HepG2 (cell line): ENCODE measurements at regions not wholly inside any gene's neighbourhood (a gene's known extent, or its start where the extent isn't known, plus 50 kb on each side); places are given as distances from the start of the nearest gene placed in this dataset.
"Not testable (repeated sequence)": the region's sequence is repeated elsewhere in the genome, so short reads cannot be mapped to it uniquely, and the experiment has no call there.

Source experiments
- ATAC-seq: fragments of 200-7000 bp; cut with Tn5 transposase; 3 replicates; pipeline ENCODE4 v1.9.1; 2020; ENCODE audit warnings: mild to moderate bottlenecking, moderate library complexity
- BruUV-seq: library from RNA; stranded (reverse); fragments of 400-500 nt; replicated peaks from 2 replicates; lab custom pipeline; 2021; lab: Mats Ljungman, UMichigan
- CTCF ChIA-PET: fragments of 300-600 bp; formaldehyde crosslinking; extraction: SDS; loops from one replicate; lab custom pipeline; 2021; ENCODE audit warnings: low total read pairs, inconsistent platforms, low intra/inter-chr PET ratio; lab: Yijun Ruan, JAX
- POLR2A ChIA-PET: fragments of 350-600 bp; sonication (Branson Sonifier 250); formaldehyde crosslinking; loops from one replicate; lab custom pipeline; 2020; ENCODE audit warnings: antibody characterized with exemption, inconsistent platforms; lab: Yijun Ruan, JAX
- DNase-seq: peaks from one replicate; pipeline ENCODE4 v3.0.0-alpha.2; 2015; ENCODE audit warnings: low spot score
- FAIRE-seq: peaks from 3 replicates; lab custom pipeline; 2011; peaks lifted over from hg19 to GRCh38; lab: Jason Lieb, UNC
- H2AFZ ChIP-seq: one replicate; pipeline ENCODE4 v1.6.1; 2011; ENCODE audit warnings: low read length, inconsistent platforms
- H3K27ac ChIP-seq: fragments of 300-600 bp; 3 replicates; pipeline ENCODE4 v1.8.0; 2011; ENCODE audit warnings: mixed run types, mild to moderate bottlenecking, mixed read lengths, low read length, inconsistent platforms; ENCODE audit not compliant: insufficient read depth; ENCODE audit errors: extremely low read length
- H3K27me3 ChIP-seq, 2 experiments: fragments of 200-600 bp in 1 of 2; 2 replicates in 1 of 2; 3 replicates in 1 of 2; pipeline versions ENCODE4 v1.6.0 to v1.8.0; 2011; ENCODE audit warnings: low read length in 2 of 2, mild to moderate bottlenecking in 2 of 2, moderate library complexity in 2 of 2, inconsistent platforms in 1 of 2; ENCODE audit not compliant: insufficient read depth in 2 of 2, control insufficient read depth in 1 of 2
- H3K36me3 ChIP-seq, 2 experiments: fragments of 200-600 bp in 1 of 2; replicated peaks in 1 of 2; 2 replicates in 1 of 2; 3 replicates in 1 of 2; pipeline versions ENCODE4 v1.5.1 to v1.8.0; 2011; ENCODE audit warnings: low read length in 2 of 2, inconsistent platforms in 1 of 2; ENCODE audit not compliant: insufficient read depth in 2 of 2, control insufficient read depth in 1 of 2
- H3K4me1 ChIP-seq: 2 replicates; pipeline ENCODE4 v1.5.1; 2012; ENCODE audit warnings: low read length, inconsistent platforms; ENCODE audit not compliant: insufficient read depth
- H3K4me2 ChIP-seq: 2 replicates; pipeline ENCODE4 v1.6.0; 2011; ENCODE audit warnings: low read depth, low read length, inconsistent platforms
- H3K4me3 ChIP-seq, 3 experiments: fragments of 200-600 bp in 1 of 3; sonication (generic), shearing (Covaris generic) in 1 of 3; replicated peaks in 1 of 3; 2 replicates each; pipeline ENCODE4 v1.5.1; 2011 to 2016; ENCODE audit warnings: low read length in 3 of 3, inconsistent platforms in 2 of 3, low read depth in 2 of 3, mild to moderate bottlenecking in 2 of 3, control low read depth in 1 of 3, mixed read lengths in 1 of 3; ENCODE audit not compliant: insufficient read depth in 1 of 3
- H3K79me2 ChIP-seq: one replicate; pipeline ENCODE4 v1.6.1; 2011; ENCODE audit warnings: low read length, inconsistent platforms; ENCODE audit not compliant: insufficient read depth
- H3K9ac ChIP-seq: 2 replicates; pipeline ENCODE4 v1.6.0; 2011; ENCODE audit warnings: mild to moderate bottlenecking, low read depth, low read length, inconsistent platforms; ENCODE audit not compliant: insufficient read depth
- H3K9me3 ChIP-seq: 2 replicates; pipeline ENCODE4 v1.5.1; 2012; ENCODE audit warnings: mild to moderate bottlenecking, low read length
- H4K20me1 ChIP-seq: 2 replicates; pipeline ENCODE4 v1.6.0; 2011; ENCODE audit warnings: inconsistent platforms, mild to moderate bottlenecking, low read length, moderate library complexity; ENCODE audit not compliant: insufficient read depth
- BCL6 ChIP-seq: IDR thresholded peaks from 2 replicates; pipeline ENCODE4 v1.6.1; 2016; ENCODE audit warnings: missing genetic modification reagents, missing compliant biosample characterization
- CBX2 ChIP-seq, 2 experiments: fragments of 200-600 bp in 1 of 2; sonication (generic); formaldehyde crosslinking in 1 of 2; IDR thresholded peaks; 2 replicates each; pipeline versions ENCODE4 v1.7.0 to v1.8.1; 2018 to 2022; ENCODE audit warnings: low read depth in 2 of 2, low read length in 1 of 2, mild to moderate bottlenecking in 1 of 2, missing genetic modification reagents in 1 of 2
- CREB1 ChIP-seq, 2 experiments: fragments of 450-650 bp in 1 of 2; IDR thresholded peaks; 2 replicates each; pipeline ENCODE4 v1.6.1; 2016 to 2017; ENCODE audit warnings: control low read depth in 1 of 2, mild to moderate bottlenecking in 1 of 2, missing compliant biosample characterization in 1 of 2, missing genetic modification characterization in 1 of 2
- FOXA3 ChIP-seq: IDR thresholded peaks from 2 replicates; pipeline ENCODE4 v1.6.1; 2016; ENCODE audit warnings: missing genetic modification reagents, missing compliant biosample characterization
- HHEX ChIP-seq: IDR thresholded peaks from 2 replicates; pipeline ENCODE4 v1.6.1; 2016; ENCODE audit warnings: control low read depth
- HIVEP1 ChIP-seq: sonication (generic); formaldehyde crosslinking; IDR thresholded peaks from 2 replicates; pipeline ENCODE4 v1.4.0; 2020; ENCODE audit warnings: mild to moderate bottlenecking, missing genetic modification reagents
- HNRNPL ChIP-seq: fragments of 200-400 bp; formaldehyde crosslinking; IDR thresholded peaks from 2 replicates; pipeline ENCODE4 v1.6.1; 2017; ENCODE audit warnings: mild to moderate bottlenecking, low read depth, low read length
- MATR3 ChIP-seq: sonication (generic); formaldehyde crosslinking; IDR thresholded peaks from 2 replicates; pipeline ENCODE4 v1.4.0; 2020; ENCODE audit warnings: missing genetic modification reagents
- NCOA5 ChIP-seq: sonication (generic); formaldehyde crosslinking; IDR thresholded peaks from 2 replicates; pipeline ENCODE4 v1.4.0; 2020; ENCODE audit warnings: missing genetic modification reagents
- RARA ChIP-seq: IDR thresholded peaks from 2 replicates; pipeline ENCODE4 v1.6.1; 2016; ENCODE audit warnings: missing genetic modification reagents, missing compliant biosample characterization
- SAFB2 ChIP-seq: sonication (generic); formaldehyde crosslinking; IDR thresholded peaks from 2 replicates; pipeline ENCODE4 v1.5.1; 2020; ENCODE audit warnings: missing genetic modification reagents, low read depth, mild to moderate bottlenecking, borderline replicate concordance
- TBX2 ChIP-seq: sonication (generic); formaldehyde crosslinking; IDR thresholded peaks from 2 replicates; pipeline ENCODE4 v1.5.0; 2020; ENCODE audit warnings: missing genetic modification reagents, mild to moderate bottlenecking, borderline replicate concordance
- ZBTB21 ChIP-seq: sonication (generic); formaldehyde crosslinking; IDR thresholded peaks from 2 replicates; pipeline ENCODE4 v1.4.0; 2020; ENCODE audit warnings: missing genetic modification reagents
- ZFP36L1 ChIP-seq: sonication (generic); formaldehyde crosslinking; IDR thresholded peaks from 2 replicates; pipeline ENCODE4 v1.8.0; 2022; ENCODE audit warnings: mild to moderate bottlenecking, missing genetic modification reagents, moderate library complexity
- ZNF234 ChIP-seq: sonication (generic); formaldehyde crosslinking; conservative IDR thresholded peaks from 2 replicates; pipeline ENCODE4 v1.5.1; 2020; ENCODE audit warnings: mild to moderate bottlenecking, missing genetic modification reagents
- ZNF256 ChIP-seq: sonication (generic); formaldehyde crosslinking; conservative IDR thresholded peaks from 2 replicates; pipeline ENCODE4 v1.4.0; 2020; ENCODE audit warnings: missing genetic modification reagents
- ZNF280B ChIP-seq: sonication (generic); formaldehyde crosslinking; IDR thresholded peaks from 2 replicates; pipeline ENCODE4 v1.5.0; 2020; ENCODE audit warnings: missing genetic modification reagents, mild to moderate bottlenecking, borderline replicate concordance
- WGBS: methylation state at CpG from one replicate; pipeline ENCODE4 v1.1.6; 2017; ENCODE audit warnings: low lambda C conversion rate; 5-methylcytosine and 5-hydroxymethylcytosine counted together
- in situ Hi-C: cut with HindIII; loops from 2 replicates; pipeline ENCODE4 v1.10.0; 2017; ENCODE audit warnings: low pct_unique_long_range_greater_than_20kb; ENCODE audit not compliant: extremely low pct_ligation_motif_present
- intact Hi-C: fragments of 100-400 bp; cut with micrococcal nuclease; formaldehyde crosslinking; loops from one replicate; pipeline ENCODE4 v1.10.0; 2022; ENCODE audit not compliant: unreplicated experiment

GRCh38 chr12:131564138-131564727 is 146.7 kb upstream of the SFSWAP start:
- 12% methylated on average over 5 of the region's 12 CpGs for WGBS
- H3K4me1 ChIP-seq; intact Hi-C loops; H3K36me3 ChIP-seq; DNase-seq; H3K27ac ChIP-seq; H3K9me3 ChIP-seq; H3K9ac ChIP-seq; CTCF ChIA-PET; ATAC-seq; FAIRE-seq; in situ Hi-C loops; H2AFZ ChIP-seq; H3K4me3 ChIP-seq; BruUV-seq; POLR2A ChIA-PET; H4K20me1 ChIP-seq; H3K79me2 ChIP-seq; H3K4me2 ChIP-seq; TF ChIP-seq CREB1 (CRISPR knock-in tag; IDR thresholded peaks at IDR 0.05): not testable (repeated sequence)
- peak; percentile 77 for TF ChIP-seq CREB1 (IDR thresholded peaks at IDR 0.05)
- peaks cover 2 to 38% of the 10 kb centered on the region in 2 experiments; a peak in 4 of 5 replicates for H3K27me3 ChIP-seq

GRCh38 chr12:131564845-131565244 is 146.0 kb upstream of the SFSWAP start:
- CTCF ChIA-PET: no interaction called here
- 0 out of 2 replicates have a peak, but pooled peaks have one; percentile 26 for TF ChIP-seq HHEX
- no peak for TF ChIP-seq ZNF256 (CRISPR knock-in tag)
- peak; percentile 65 for TF ChIP-seq BCL6 (CRISPR knock-in tag)
- TF ChIP-seq ZFP36L1: no peak
- no peak for TF ChIP-seq ZNF280B (CRISPR knock-in tag)
- TF ChIP-seq FOXA3: peak; percentile 16; the same call in 1 of the 2 replicates
- no peak for TF ChIP-seq HNRNPL
- TF ChIP-seq HIVEP1 (CRISPR knock-in tag): no peak
- no peak for TF ChIP-seq RARA (CRISPR knock-in tag)
- TF ChIP-seq TBX2: no peak
- no peak for TF ChIP-seq NCOA5
- no peak for TF ChIP-seq ZBTB21
- TF ChIP-seq MATR3 (CRISPR knock-in tag): no peak
- TF ChIP-seq CBX2 (IDR thresholded peaks at IDR 0.05; ENCODE audit: low read depth, low read length): no peak
- no peak for TF ChIP-seq CBX2 (CRISPR knock-in tag; IDR thresholded peaks at IDR 0.05; ENCODE audit: low read depth)
- TF ChIP-seq SAFB2 (CRISPR knock-in tag): no peak
- TF ChIP-seq ZNF234 (CRISPR knock-in tag): no peak

More at GRCh38 chr12:131564845-131565244, 146.0 kb upstream of the SFSWAP start:
- H4K20me1 ChIP-seq: no peaks in the 10 kb centered on the region
- H3K36me3 ChIP-seq: no peaks in the 10 kb centered on the region
- no peaks in the 10 kb centered on the region for H3K9me3 ChIP-seq
- intact Hi-C loops: no loop called here
- H3K4me2 ChIP-seq: no peak overlapping the region
- H3K9ac ChIP-seq: no peak overlapping the region
- in situ Hi-C loops: no loop called here
- peaks cover 2 to 42% of the 10 kb centered on the region in 2 experiments; a peak in 4 of 5 replicates for H3K27me3 ChIP-seq
- FAIRE-seq: no peak
- no peaks in the 10 kb centered on the region for H3K79me2 ChIP-seq
- WGBS: 56% methylated on average over 6 of the region's 8 CpGs
- no peak for DNase-seq
- no peak overlapping the region for H2AFZ ChIP-seq
- no peak overlapping the region for H3K4me3 ChIP-seq
- POLR2A ChIA-PET: no interaction called here
- ATAC-seq: no peak; the same call in 2 of the 3 replicates
- BruUV-seq: no TSS peak
- no peak overlapping the region for H3K27ac ChIP-seq
- no peaks in the 10 kb centered on the region for H3K4me1 ChIP-seq
